GM23248 (cell line): ENCODE measurements at regions not wholly inside any gene's neighbourhood (a gene's known extent, or its start where the extent isn't known, plus 50 kb on each side); places are given as distances from the start of the nearest gene placed in this dataset.

Experiments used
- DNase-seq: peaks from one replicate; pipeline ENCODE4 v3.0.0-alpha.2; 2015
- H2AFZ ChIP-seq: fragments of 200-600 bp; sonication (generic); 2 replicates; pipeline ENCODE4 v1.6.1; 2016; ENCODE audit warnings: antibody characterized with exemption
- H3F3A ChIP-seq: fragments of 200-600 bp; sonication (generic); 2 replicates; pipeline ENCODE4 v1.6.1; 2016; ENCODE audit warnings: mild to moderate bottlenecking, antibody characterized with exemption, mixed run types; ENCODE audit not compliant: insufficient read depth
- H3K27ac ChIP-seq: fragments of 200-600 bp; sonication (generic); 2 replicates; pipeline ENCODE4 v1.5.1; 2016; ENCODE audit warnings: mild to moderate bottlenecking
- H3K27me3 ChIP-seq: fragments of 200-600 bp; sonication (generic); replicated peaks from 2 replicates; pipeline ENCODE4 v1.6.1; 2016; ENCODE audit warnings: mild to moderate bottlenecking; ENCODE audit not compliant: insufficient read depth
- H3K36me3 ChIP-seq: fragments of 200-600 bp; sonication (generic); 2 replicates; pipeline ENCODE4 v1.6.1; 2016; ENCODE audit warnings: low read depth, mild to moderate bottlenecking
- H3K4me1 ChIP-seq: fragments of 200-600 bp; sonication (generic); 2 replicates; pipeline ENCODE4 v1.6.1; 2016; ENCODE audit warnings: mild to moderate bottlenecking; ENCODE audit not compliant: insufficient read depth
- H3K4me2 ChIP-seq: fragments of 200-600 bp; sonication (generic); one replicate; pipeline ENCODE4 v1.6.1; 2016; ENCODE audit warnings: mild to moderate bottlenecking; ENCODE audit not compliant: unreplicated experiment
- H3K4me3 ChIP-seq: fragments of 200-600 bp; sonication (generic); 2 replicates; pipeline ENCODE4 v1.5.1; 2016; ENCODE audit warnings: mild to moderate bottlenecking
- H3K79me2 ChIP-seq: fragments of 200-600 bp; sonication (generic); 2 replicates; pipeline ENCODE4 v1.6.1; 2016; ENCODE audit warnings: mild to moderate bottlenecking; ENCODE audit not compliant: insufficient read depth
- H3K9ac ChIP-seq: fragments of 200-600 bp; sonication (generic); 2 replicates; pipeline ENCODE4 v1.6.1; 2016; ENCODE audit warnings: mild to moderate bottlenecking
- H3K9me2 ChIP-seq: fragments of 200-600 bp; sonication (generic); 2 replicates; pipeline ENCODE4 v1.6.1; 2016; ENCODE audit warnings: mixed run types, mild to moderate bottlenecking, moderate library complexity; ENCODE audit not compliant: insufficient read depth
- H3K9me3 ChIP-seq: fragments of 200-600 bp; sonication (generic); one replicate; pipeline ENCODE4 v1.6.1; 2017; ENCODE audit warnings: low read depth
- H4K20me1 ChIP-seq: fragments of 200-600 bp; sonication (generic); 2 replicates; pipeline ENCODE4 v1.6.0; 2016; ENCODE audit not compliant: insufficient read depth
- EZH2 ChIP-seq: fragments of 200-600 bp; sonication (generic); IDR thresholded peaks from 2 replicates; pipeline ENCODE4 v1.6.1; 2018; ENCODE audit warnings: antibody characterized with exemption, mild to moderate bottlenecking; ENCODE audit not compliant: insufficient read depth, poor library complexity, severe bottlenecking
- EZH2phosphoT487 ChIP-seq: fragments of 200-600 bp; sonication (generic); IDR thresholded peaks from 2 replicates; pipeline ENCODE4 v1.6.1; 2018; ENCODE audit warnings: antibody characterized with exemption, moderate library complexity, mild to moderate bottlenecking, low read depth; ENCODE audit not compliant: insufficient read depth
- WGBS, 2 experiments: methylation state at CpG; one replicate each; pipeline ENCODE4 v1.1.6; 2015 to 2017; ENCODE audit warnings: low lambda C conversion rate in 2 of 2, low coverage in 1 of 2; ENCODE audit errors: missing lambda C conversion rate in 2 of 2; 5-methylcytosine and 5-hydroxymethylcytosine counted together
- in situ Hi-C: fragments of 300-500 bp; cut with MboI; formaldehyde crosslinking; loops from 2 replicates; pipeline ENCODE4 v1.15.0; 2020

GRCh38 chr5:169424670-169425378, 123.9 kb upstream of the SLIT3 start:
- TF ChIP-seq EZH2phosphoT487 (no peak), EZH2 (no peak)
- Histone ChIP-seq H3K9me3 (no peaks in the 10 kb centered on the region), H3K4me2 (no peak overlapping the region), H3K36me3 (no peaks in the 10 kb centered on the region), H3K27me3 (no peaks in the 10 kb centered on the region), H3K9ac (no peak overlapping the region), H3K4me1 (peaks cover 34% of the 10 kb centered on the region), H3K4me3 (no peak overlapping the region), H3F3A (peaks cover 17% of the 10 kb centered on the region), H3K27ac (no peak overlapping the region), H4K20me1 (no peaks in the 10 kb centered on the region), H2AFZ (no peak overlapping the region), H3K9me2 (no peaks in the 10 kb centered on the region), H3K79me2 (no peaks in the 10 kb centered on the region)
- WGBS, 2 experiments = 36 to 41% methylated on average over 4 of the region's 4 CpGs
- in situ Hi-C loops = no loop called here
- no peak for DNase-seq

GRCh38 chr5:169424279-169424655, 123.3 kb upstream of the SLIT3 start:
- H3K4me1 ChIP-seq = peaks cover 32% of the 10 kb centered on the region
- H3K9ac ChIP-seq = no peak overlapping the region
- no peaks in the 10 kb centered on the region for H3K36me3 ChIP-seq
- H3K4me3 ChIP-seq = no peak overlapping the region
- H3K27me3 ChIP-seq = no peaks in the 10 kb centered on the region
- in situ Hi-C loops = no loop called here
- no peak for DNase-seq
- TF ChIP-seq EZH2phosphoT487 (no peak), EZH2 (no peak)
- no peaks in the 10 kb centered on the region for H4K20me1 ChIP-seq
- H2AFZ ChIP-seq = no peak overlapping the region
- no peaks in the 10 kb centered on the region for H3K9me2 ChIP-seq
- H3K4me2 ChIP-seq = no peak overlapping the region
- H3K27ac ChIP-seq = no peak overlapping the region
- 68 to 69% methylated on average over 2 of the region's 2 CpGs for WGBS, 2 experiments
- H3K9me3 ChIP-seq = no peaks in the 10 kb centered on the region
- H3K79me2 ChIP-seq = no peaks in the 10 kb centered on the region
- peaks cover 15% of the 10 kb centered on the region for H3F3A ChIP-seq

GRCh38 chr5:169423580-169424278, 122.8 kb upstream of the SLIT3 start:
- no peaks in the 10 kb centered on the region for H4K20me1 ChIP-seq
- no peak overlapping the region for H3K4me3 ChIP-seq
- peaks cover 27% of the 10 kb centered on the region for H3K4me1 ChIP-seq
- H3K36me3 ChIP-seq = no peaks in the 10 kb centered on the region
- peak; percentile 59 for DNase-seq
- 67 to 69% methylated on average over 3 of the region's 3 CpGs for WGBS, 2 experiments
- no peaks in the 10 kb centered on the region for H3K79me2 ChIP-seq
- H3K9ac ChIP-seq = no peak overlapping the region
- H3K9me2 ChIP-seq = no peaks in the 10 kb centered on the region
- H2AFZ ChIP-seq = no peak overlapping the region
- H3K4me2 ChIP-seq = no peak overlapping the region
- TF ChIP-seq EZH2phosphoT487 (no peak), EZH2 (no peak)
- in situ Hi-C loops = no loop called here
- no peaks in the 10 kb centered on the region for H3K27me3 ChIP-seq
- no peaks in the 10 kb centered on the region for H3K9me3 ChIP-seq
- H3F3A ChIP-seq = peaks cover 11% of the 10 kb centered on the region
- no peak overlapping the region for H3K27ac ChIP-seq

GRCh38 chr5:169422087-169422486, 121.1 kb upstream of the SLIT3 start:
- 94 to 95% methylated on average over 3 of the region's 3 CpGs for WGBS, 2 experiments
- no peak overlapping the region for H3K27ac ChIP-seq
- H4K20me1 ChIP-seq = no peaks in the 10 kb centered on the region

More at GRCh38 chr5:169422087-169422486, 121.1 kb upstream of the SLIT3 start:
- in situ Hi-C loops = no loop called here
- H3K4me1 ChIP-seq = peaks cover 32% of the 10 kb centered on the region
- H2AFZ ChIP-seq = no peak overlapping the region
- H3K9me3 ChIP-seq = no peaks in the 10 kb centered on the region
- no peaks in the 10 kb centered on the region for H3K9me2 ChIP-seq
- no peaks in the 10 kb centered on the region for H3K27me3 ChIP-seq
- H3K9ac ChIP-seq = no peak overlapping the region
- DNase-seq = no peak
- H3K4me2 ChIP-seq = no peak overlapping the region
- peaks cover 12% of the 10 kb centered on the region for H3F3A ChIP-seq
- TF ChIP-seq EZH2 = no peak
- TF ChIP-seq EZH2phosphoT487 = no peak
- no peaks in the 10 kb centered on the region for H3K36me3 ChIP-seq
- no peaks in the 10 kb centered on the region for H3K79me2 ChIP-seq
- no peak overlapping the region for H3K4me3 ChIP-seq
